Vagina (tissue), 2 donors: ENCODE measurements at regions not wholly inside any gene's neighbourhood (a gene's known extent, or its start where the extent isn't known, plus 50 kb on each side); places are given as distances from the start of the nearest gene placed in this dataset.

Experiments used
- DNase-seq, 2 donors: peaks; one replicate each; pipeline ENCODE4 v3.0.0-alpha.2; 2017; ENCODE audit errors: extremely low spot score in 2 of 2
- H3K27ac ChIP-seq: fragments of 200-600 bp; sonication (generic); one replicate; pipeline ENCODE4 v1.5.1; 2019
- H3K27me3 ChIP-seq: fragments of 200-600 bp; sonication (generic); one replicate; pipeline ENCODE4 v1.5.1; 2019
- H3K36me3 ChIP-seq, 2 donors: fragments of 200-600 bp; sonication (generic); one replicate each; pipeline ENCODE4 v1.5.1; 2017 to 2019
- H3K4me1 ChIP-seq: fragments of 200-600 bp; sonication (generic); one replicate; pipeline ENCODE4 v1.5.1; 2019
- H3K4me3 ChIP-seq, 2 donors: fragments of 200-600 bp; sonication (generic); 1 replicate in 1 of 2; 2 replicates in 1 of 2; pipeline ENCODE4 v1.5.1; 2016 to 2019
- H3K9me3 ChIP-seq: fragments of 200-600 bp; sonication (generic); one replicate; pipeline ENCODE4 v1.5.1; 2019
- POLR2A ChIP-seq, 2 donors: fragments of 450-650 bp; IDR thresholded peaks; one replicate each; pipeline ENCODE4 v1.6.1; 2017; ENCODE audit warnings: antibody characterized with exemption in 2 of 2, mild to moderate bottlenecking in 2 of 2, moderate library complexity in 2 of 2
- POLR2AphosphoS5 ChIP-seq, 2 donors: sonication (generic); formaldehyde crosslinking; IDR thresholded peaks; one replicate each; pipeline ENCODE4 v1.9.0; 2017; ENCODE audit warnings: antibody characterized with exemption in 2 of 2, mild to moderate bottlenecking in 2 of 2, low read depth in 1 of 2; ENCODE audit not compliant: insufficient read depth in 1 of 2
- intact Hi-C: fragments of 100-400 bp; cut with DNase I; formaldehyde crosslinking; loops from one replicate; pipeline ENCODE4 v1.15.1; 2023
- TF ChIP-seq, protein P1 (sequence below), 3 experiments: fragments of 450-650 bp in 2 of 3; fragments of 200-600 bp in 1 of 3; sonication (generic) in 1 of 3; IDR thresholded peaks; one replicate each; pipeline ENCODE4 v1.5.1; 2017 to 2019; ENCODE audit warnings: antibody characterized with exemption in 3 of 3, mild to moderate bottlenecking in 2 of 3, moderate library complexity in 2 of 3

DNA sequence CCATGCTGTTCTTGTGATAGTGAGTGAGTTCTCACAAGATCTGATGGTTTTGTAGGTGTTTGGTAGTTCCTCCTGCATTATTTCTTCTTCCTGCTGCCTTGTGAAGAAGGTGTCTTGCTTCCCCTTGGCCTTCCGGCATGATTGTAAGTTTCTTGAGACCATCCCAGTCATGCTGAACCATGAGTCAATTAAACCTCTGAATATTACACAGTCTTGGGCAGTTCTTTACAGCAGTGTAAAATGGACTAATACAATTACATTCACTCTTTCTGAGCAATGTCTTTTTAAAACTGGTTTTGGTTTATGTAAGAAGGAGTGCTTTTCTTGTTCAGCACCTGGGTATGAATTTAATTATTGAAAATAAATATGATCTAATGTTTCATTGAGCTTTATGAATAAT lies 50.7 kb upstream of the ARRDC3 start:
- no peak overlapping the region for H3K4me3 ChIP-seq
- no peaks in the 10 kb centered on the region for H3K9me3 ChIP-seq
- TF ChIP-seq POLR2A (IDR thresholded peaks at IDR 0.05) (no peak), POLR2AphosphoS5 (IDR thresholded peaks at IDR 0.05; ENCODE audit: insufficient read depth in 1 of 2, low read depth in 1 of 2) (no peak)
- TF ChIP-seq, protein P1, sequence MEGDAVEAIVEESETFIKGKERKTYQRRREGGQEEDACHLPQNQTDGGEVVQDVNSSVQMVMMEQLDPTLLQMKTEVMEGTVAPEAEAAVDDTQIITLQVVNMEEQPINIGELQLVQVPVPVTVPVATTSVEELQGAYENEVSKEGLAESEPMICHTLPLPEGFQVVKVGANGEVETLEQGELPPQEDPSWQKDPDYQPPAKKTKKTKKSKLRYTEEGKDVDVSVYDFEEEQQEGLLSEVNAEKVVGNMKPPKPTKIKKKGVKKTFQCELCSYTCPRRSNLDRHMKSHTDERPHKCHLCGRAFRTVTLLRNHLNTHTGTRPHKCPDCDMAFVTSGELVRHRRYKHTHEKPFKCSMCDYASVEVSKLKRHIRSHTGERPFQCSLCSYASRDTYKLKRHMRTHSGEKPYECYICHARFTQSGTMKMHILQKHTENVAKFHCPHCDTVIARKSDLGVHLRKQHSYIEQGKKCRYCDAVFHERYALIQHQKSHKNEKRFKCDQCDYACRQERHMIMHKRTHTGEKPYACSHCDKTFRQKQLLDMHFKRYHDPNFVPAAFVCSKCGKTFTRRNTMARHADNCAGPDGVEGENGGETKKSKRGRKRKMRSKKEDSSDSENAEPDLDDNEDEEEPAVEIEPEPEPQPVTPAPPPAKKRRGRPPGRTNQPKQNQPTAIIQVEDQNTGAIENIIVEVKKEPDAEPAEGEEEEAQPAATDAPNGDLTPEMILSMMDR (IDR thresholded peaks at IDR 0.05) = no peak
- intact Hi-C loops = no loop called here
- H3K27me3 ChIP-seq = no peaks in the 10 kb centered on the region
- H3K4me1 ChIP-seq = no peaks in the 10 kb centered on the region
- H3K27ac ChIP-seq = no peak overlapping the region
- DNase-seq = no peak
- H3K36me3 ChIP-seq = no peaks in the 10 kb centered on the region
